ENCODE measurements at regions not wholly inside any gene's neighbourhood (a gene's known extent, or its start where the extent isn't known, plus 50 kb on each side); places are given as distances from the start of the nearest gene placed in this dataset.

GRCh38 chr16:76906552-76906951 lies 284.4 kb upstream of the MON1B start:
- Histone ChIP-seq H3K4me3 (no peak overlapping the region), H3K4me1 (no peaks in the 10 kb centered on the region), H3K36me3 (no peaks in the 10 kb centered on the region), H3K27me3 (no peaks in the 10 kb centered on the region), H3K9me3 (no peaks in the 10 kb centered on the region), H3K27ac (no peak overlapping the region)
- no peak for TF ChIP-seq CTCF (IDR thresholded peaks at IDR 0.05)
- TF ChIP-seq POLR2A (IDR thresholded peaks at IDR 0.05): no peak
- no peak for TF ChIP-seq POLR2AphosphoS5 (IDR thresholded peaks at IDR 0.05)
- intact Hi-C loops (cut with DNase I; ENCODE audit: low total_unique reads): no loop called here
- DNase-seq (ENCODE audit: low spot score in 2 of 2): no peak

- intact Hi-C loops (cut with DNase I; ENCODE audit: low total_unique reads): no loop called here
- Histone ChIP-seq H3K36me3 (no peaks in the 10 kb centered on the region), H3K27me3 (no peaks in the 10 kb centered on the region), H3K27ac (no peak overlapping the region), H3K4me1 (no peaks in the 10 kb centered on the region), H3K4me3 (no peak overlapping the region), H3K9me3 (no peaks in the 10 kb centered on the region)
- no peak for DNase-seq (ENCODE audit: low spot score in 2 of 2)
- no peak for TF ChIP-seq POLR2AphosphoS5 (IDR thresholded peaks at IDR 0.05)
- TF ChIP-seq POLR2A (IDR thresholded peaks at IDR 0.05): no peak
- TF ChIP-seq CTCF (IDR thresholded peaks at IDR 0.05): no peak
These were observed 280.1 kb upstream of the MON1B start for GRCh38 chr16:76910931-76911330.

GRCh38 chr16:76913046-76913445 lies 277.9 kb upstream of the MON1B start:
- H3K36me3 ChIP-seq: no peaks in the 10 kb centered on the region
- H3K27me3 ChIP-seq: no peaks in the 10 kb centered on the region
- TF ChIP-seq POLR2AphosphoS5 (IDR thresholded peaks at IDR 0.05) (no peak), CTCF (IDR thresholded peaks at IDR 0.05) (no peak), POLR2A (IDR thresholded peaks at IDR 0.05) (no peak)
- H3K9me3 ChIP-seq: no peaks in the 10 kb centered on the region
- intact Hi-C loops (cut with DNase I; ENCODE audit: low total_unique reads): no loop called here
- H3K4me3 ChIP-seq: no peak overlapping the region
- no peaks in the 10 kb centered on the region for H3K4me1 ChIP-seq
- DNase-seq (ENCODE audit: low spot score in 2 of 2): no peak
- no peak overlapping the region for H3K27ac ChIP-seq

- Histone ChIP-seq H3K36me3 (no peaks in the 10 kb centered on the region), H3K27me3 (no peaks in the 10 kb centered on the region), H3K27ac (no peak overlapping the region), H3K4me1 (no peaks in the 10 kb centered on the region), H3K4me3 (no peak overlapping the region), H3K9me3 (no peaks in the 10 kb centered on the region)
- intact Hi-C loops (cut with DNase I; ENCODE audit: low total_unique reads): no loop called here
- no peak for DNase-seq (ENCODE audit: low spot score in 2 of 2)
- TF ChIP-seq POLR2A (IDR thresholded peaks at IDR 0.05) (no peak), POLR2AphosphoS5 (IDR thresholded peaks at IDR 0.05) (no peak), CTCF (IDR thresholded peaks at IDR 0.05) (no peak)
These were observed 264.9 kb upstream of the MON1B start for GRCh38 chr16:76926042-76926441.

GRCh38 chr16:76926595-76926994 lies 264.4 kb upstream of the MON1B start:
- Histone ChIP-seq H3K36me3 (no peaks in the 10 kb centered on the region), H3K4me3 (no peak overlapping the region), H3K9me3 (no peaks in the 10 kb centered on the region), H3K27me3 (no peaks in the 10 kb centered on the region), H3K27ac (no peak overlapping the region), H3K4me1 (no peaks in the 10 kb centered on the region)
- intact Hi-C loops (cut with DNase I; ENCODE audit: low total_unique reads): no loop called here
- no peak for DNase-seq (ENCODE audit: low spot score in 2 of 2)
- TF ChIP-seq POLR2AphosphoS5 (IDR thresholded peaks at IDR 0.05) (no peak), POLR2A (IDR thresholded peaks at IDR 0.05) (no peak), CTCF (IDR thresholded peaks at IDR 0.05) (no peak)

All from breast epithelium (tissue), 4 donors.